ENCODE measurements at regions not wholly inside any gene's neighbourhood (a gene's known extent, or its start where the extent isn't known, plus 50 kb on each side); places are given as distances from the start of the nearest gene placed in this dataset.

GRCh38 chr7:49093218-49093617 is 168.9 kb downstream of the CDC14C start:
- TF ChIP-seq POLR2A (IDR thresholded peaks at IDR 0.05; ENCODE audit: extremely low read depth, insufficient read length) (no peak), MYC (IDR thresholded peaks at IDR 0.05; ENCODE audit: low read depth, low read length) (no peak)
- TF ChIP-seq, protein P1, sequence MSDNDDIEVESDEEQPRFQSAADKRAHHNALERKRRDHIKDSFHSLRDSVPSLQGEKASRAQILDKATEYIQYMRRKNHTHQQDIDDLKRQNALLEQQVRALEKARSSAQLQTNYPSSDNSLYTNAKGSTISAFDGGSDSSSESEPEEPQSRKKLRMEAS (IDR thresholded peaks at IDR 0.05; ENCODE audit: low read depth, low read length), result no peak
- TF ChIP-seq, protein P2, sequence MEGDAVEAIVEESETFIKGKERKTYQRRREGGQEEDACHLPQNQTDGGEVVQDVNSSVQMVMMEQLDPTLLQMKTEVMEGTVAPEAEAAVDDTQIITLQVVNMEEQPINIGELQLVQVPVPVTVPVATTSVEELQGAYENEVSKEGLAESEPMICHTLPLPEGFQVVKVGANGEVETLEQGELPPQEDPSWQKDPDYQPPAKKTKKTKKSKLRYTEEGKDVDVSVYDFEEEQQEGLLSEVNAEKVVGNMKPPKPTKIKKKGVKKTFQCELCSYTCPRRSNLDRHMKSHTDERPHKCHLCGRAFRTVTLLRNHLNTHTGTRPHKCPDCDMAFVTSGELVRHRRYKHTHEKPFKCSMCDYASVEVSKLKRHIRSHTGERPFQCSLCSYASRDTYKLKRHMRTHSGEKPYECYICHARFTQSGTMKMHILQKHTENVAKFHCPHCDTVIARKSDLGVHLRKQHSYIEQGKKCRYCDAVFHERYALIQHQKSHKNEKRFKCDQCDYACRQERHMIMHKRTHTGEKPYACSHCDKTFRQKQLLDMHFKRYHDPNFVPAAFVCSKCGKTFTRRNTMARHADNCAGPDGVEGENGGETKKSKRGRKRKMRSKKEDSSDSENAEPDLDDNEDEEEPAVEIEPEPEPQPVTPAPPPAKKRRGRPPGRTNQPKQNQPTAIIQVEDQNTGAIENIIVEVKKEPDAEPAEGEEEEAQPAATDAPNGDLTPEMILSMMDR (IDR thresholded peaks at IDR 0.05; ENCODE audit: low read depth, low read length), result no peak
